Kidney epithelial cell (primary cell): ENCODE measurements at regions not wholly inside any gene's neighbourhood (a gene's known extent, or its start where the extent isn't known, plus 50 kb on each side); places are given as distances from the start of the nearest gene placed in this dataset.
A peak's percentile ranks its signal among the peaks of the same experiment; 100 is the strongest.

ENCODE experiments used
- DNase-seq: peaks from one replicate; pipeline ENCODE4 v3.0.0-alpha.2; 2010; ENCODE audit warnings: low read depth
- H3K27me3 ChIP-seq: 2 replicates; pipeline ENCODE4 v1.6.0; 2011; ENCODE audit warnings: low read length; ENCODE audit not compliant: control insufficient read depth, insufficient read depth
- H3K36me3 ChIP-seq: 2 replicates; pipeline ENCODE4 v1.5.1; 2011; ENCODE audit warnings: low read length; ENCODE audit not compliant: control insufficient read depth, insufficient read depth
- H3K4me3 ChIP-seq: 2 replicates; pipeline ENCODE4 v1.5.1; 2011; ENCODE audit warnings: low read depth, mild to moderate bottlenecking, control low read depth, low read length
- TF ChIP-seq, protein P1 (sequence below): IDR thresholded peaks from 2 replicates; pipeline ENCODE4 v1.5.1; 2011; ENCODE audit warnings: mild to moderate bottlenecking, moderate library complexity, low read length, control low read depth, inconsistent platforms; ENCODE audit not compliant: insufficient read depth, poor library complexity, severe bottlenecking

DNA sequence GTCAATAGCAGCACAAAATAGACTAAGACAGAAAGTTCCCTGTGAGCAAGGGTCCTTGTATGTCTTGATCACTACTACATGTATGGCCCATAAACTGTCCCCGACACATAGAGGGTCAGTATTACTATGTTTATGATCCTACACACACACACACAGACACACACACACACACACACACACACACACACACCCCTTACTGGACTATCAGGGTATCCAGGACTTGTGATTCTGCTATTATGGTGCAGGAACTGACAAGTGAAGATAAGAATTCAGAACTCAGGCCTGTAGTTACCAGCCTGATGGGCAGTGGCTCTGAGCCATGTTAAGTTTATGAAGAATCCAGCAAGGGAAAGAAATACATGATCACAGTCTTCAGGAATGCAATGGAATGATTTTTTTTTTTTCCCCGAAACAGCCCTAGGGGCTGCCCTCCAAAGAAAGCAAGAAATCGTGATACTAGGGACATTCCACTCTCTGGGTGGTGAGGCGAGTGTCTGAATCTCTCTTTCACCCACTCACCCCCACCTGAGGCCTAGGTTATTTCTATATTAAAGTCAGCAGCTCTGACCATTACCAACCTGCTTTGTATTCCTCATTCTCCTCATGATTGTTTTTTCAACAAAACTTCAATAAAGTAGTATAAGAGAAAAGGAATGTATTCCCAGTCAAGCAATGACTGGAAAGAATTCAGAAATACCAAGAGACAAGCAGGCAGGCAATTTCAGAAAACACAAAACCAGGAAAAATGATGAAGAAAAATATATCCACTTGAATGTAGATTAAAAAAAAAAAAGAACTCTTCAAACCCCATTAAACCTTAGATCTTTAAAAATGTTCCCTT, 105.8 kb downstream of the AVPR1A start:
- DNase-seq: peak; percentile 70
- no peaks in the 10 kb centered on the region for H3K36me3 ChIP-seq
- H3K4me3 ChIP-seq: no peak overlapping the region
- TF ChIP-seq, protein P1, sequence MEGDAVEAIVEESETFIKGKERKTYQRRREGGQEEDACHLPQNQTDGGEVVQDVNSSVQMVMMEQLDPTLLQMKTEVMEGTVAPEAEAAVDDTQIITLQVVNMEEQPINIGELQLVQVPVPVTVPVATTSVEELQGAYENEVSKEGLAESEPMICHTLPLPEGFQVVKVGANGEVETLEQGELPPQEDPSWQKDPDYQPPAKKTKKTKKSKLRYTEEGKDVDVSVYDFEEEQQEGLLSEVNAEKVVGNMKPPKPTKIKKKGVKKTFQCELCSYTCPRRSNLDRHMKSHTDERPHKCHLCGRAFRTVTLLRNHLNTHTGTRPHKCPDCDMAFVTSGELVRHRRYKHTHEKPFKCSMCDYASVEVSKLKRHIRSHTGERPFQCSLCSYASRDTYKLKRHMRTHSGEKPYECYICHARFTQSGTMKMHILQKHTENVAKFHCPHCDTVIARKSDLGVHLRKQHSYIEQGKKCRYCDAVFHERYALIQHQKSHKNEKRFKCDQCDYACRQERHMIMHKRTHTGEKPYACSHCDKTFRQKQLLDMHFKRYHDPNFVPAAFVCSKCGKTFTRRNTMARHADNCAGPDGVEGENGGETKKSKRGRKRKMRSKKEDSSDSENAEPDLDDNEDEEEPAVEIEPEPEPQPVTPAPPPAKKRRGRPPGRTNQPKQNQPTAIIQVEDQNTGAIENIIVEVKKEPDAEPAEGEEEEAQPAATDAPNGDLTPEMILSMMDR: no peak
- no peaks in the 10 kb centered on the region for H3K27me3 ChIP-seq

DNA sequence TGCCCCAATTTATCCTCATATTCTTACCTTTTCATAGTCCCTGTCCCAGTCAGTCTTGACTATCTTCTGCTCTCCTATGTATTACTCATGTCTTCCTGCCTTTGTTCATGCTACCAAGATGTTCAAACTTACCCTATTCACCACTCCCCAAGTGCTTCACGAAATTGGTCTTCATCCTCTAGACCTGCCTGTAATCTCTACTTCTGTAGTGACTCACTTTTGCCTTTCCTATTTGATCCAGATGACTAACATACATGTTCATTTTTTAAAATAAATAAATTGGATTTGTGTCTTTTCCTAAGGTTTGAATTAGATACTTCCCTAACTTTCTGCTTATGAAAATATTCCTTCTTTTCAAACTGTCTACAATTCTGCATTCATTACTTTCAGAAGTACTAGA, 107.7 kb upstream of the PPM1H start:
- no peaks in the 10 kb centered on the region for H3K27me3 ChIP-seq

DNA sequence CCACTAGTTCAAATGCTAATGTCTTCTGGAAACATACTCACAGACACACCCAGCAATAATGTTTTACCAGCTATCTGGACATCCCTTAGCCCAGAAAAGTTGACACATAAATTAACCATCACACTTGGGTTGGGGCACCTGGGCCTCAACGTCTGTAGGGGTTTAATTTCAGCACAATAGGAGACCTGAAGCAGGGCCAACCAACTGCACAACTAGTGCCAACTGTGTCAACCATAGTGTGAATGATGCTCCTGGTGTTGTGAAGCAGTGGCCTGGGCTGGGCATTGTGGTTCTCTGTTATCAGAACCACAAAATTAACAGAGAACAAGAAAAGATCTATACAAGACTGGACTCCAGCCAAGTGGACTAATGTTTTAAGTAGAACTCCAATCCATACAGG, 106.7 kb upstream of the PPM1H start:
- no peak for DNase-seq
- no peaks in the 10 kb centered on the region for H3K36me3 ChIP-seq

More for the DNA sequence above, 107.7 kb upstream of the PPM1H start:
- DNase-seq: no peak
- Histone ChIP-seq H3K4me3 (no peak overlapping the region), H3K36me3 (no peaks in the 10 kb centered on the region)
- TF ChIP-seq, protein P1: no peak

DNA sequence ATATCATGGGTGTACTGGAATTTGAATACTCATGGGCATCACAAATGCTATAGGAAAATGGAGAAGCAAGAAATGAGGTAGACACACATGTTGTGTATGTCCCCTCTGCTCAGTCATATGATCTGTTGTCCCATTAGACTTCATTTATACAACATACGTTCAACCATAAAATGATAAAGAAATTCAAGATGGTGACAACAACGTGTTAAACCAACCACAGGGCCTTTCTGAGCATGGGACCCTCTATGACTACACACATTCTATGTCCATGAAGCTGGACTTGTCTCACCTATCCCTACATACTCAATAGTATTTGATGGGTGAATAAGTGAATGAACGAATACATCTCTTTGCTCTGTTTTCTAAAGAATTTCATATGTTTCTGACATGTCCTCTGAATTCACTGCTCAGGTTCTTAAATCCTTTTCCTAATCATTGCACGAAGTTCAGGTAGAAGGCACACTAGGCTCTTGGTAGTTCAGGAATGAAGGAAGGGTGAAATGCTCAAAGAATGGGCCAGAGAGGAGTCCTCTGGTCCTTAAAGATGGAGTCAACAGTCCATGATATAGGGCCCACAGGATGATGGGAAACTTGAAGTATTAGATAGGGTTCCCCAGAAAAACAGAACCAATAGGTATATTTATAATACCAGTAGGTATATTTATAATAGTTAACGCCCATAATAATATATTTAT, 105.7 kb upstream of the PPM1H start:
- DNase-seq: no peak
- TF ChIP-seq, protein P1: no peak
- H3K4me3 ChIP-seq: no peak overlapping the region
- H3K27me3 ChIP-seq: no peaks in the 10 kb centered on the region
- H3K36me3 ChIP-seq: no peaks in the 10 kb centered on the region

More for the DNA sequence above, 106.7 kb upstream of the PPM1H start:
- no peak overlapping the region for H3K4me3 ChIP-seq
- TF ChIP-seq, protein P1: no peak
- no peaks in the 10 kb centered on the region for H3K27me3 ChIP-seq

DNA sequence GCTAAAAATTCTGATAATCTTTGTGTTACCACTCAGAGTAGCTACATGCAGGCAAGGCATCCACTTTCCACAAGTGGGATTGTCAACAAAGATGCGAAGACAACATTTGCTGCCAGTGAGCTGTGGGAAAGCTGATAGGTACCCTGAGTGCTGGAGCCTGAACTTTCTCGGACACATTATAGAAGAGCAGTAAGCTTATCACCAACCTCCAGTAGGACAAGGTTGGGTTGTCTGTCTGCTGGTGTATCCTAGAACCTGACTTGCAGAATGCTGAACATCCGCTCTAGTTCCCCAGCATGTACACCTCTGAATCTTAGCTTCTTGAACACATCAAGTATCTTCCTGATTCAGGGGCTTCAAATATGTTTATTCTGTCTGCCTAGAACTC, 103.8 kb upstream of the PPM1H start:
- TF ChIP-seq, protein P1: no peak
- Histone ChIP-seq H3K36me3 (no peaks in the 10 kb centered on the region), H3K4me3 (no peak overlapping the region), H3K27me3 (no peaks in the 10 kb centered on the region)
- no peak for DNase-seq
